ENCODE measurements at regions not wholly inside any gene's neighbourhood (a gene's known extent, or its start where the extent isn't known, plus 50 kb on each side); places are given as distances from the start of the nearest gene placed in this dataset.

DNA sequence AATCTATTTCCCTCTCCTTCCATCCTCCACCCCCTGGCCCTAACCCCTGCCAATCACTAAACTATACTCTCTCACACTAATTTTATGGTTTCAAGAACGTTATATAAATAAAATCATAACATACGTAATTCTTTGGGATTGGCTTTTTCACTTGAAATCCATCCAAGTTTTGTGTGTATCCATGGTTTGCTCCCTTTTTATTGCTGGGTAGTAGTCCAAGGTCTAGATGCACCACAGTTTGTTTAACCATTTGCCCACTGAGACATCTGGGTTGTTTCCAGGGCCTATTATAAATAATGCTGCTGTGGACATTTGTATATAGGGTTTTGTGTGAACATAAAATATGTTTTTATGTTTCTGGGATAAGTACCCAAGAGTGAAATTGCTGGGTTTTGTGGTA is 61.4 kb downstream of the TEX35 start:
- no peak overlapping the region for H3K4me2 ChIP-seq (ENCODE audit: insufficient read depth in 1 of 2, low read depth in 2 of 2, low read length in 2 of 2)
- H3K23ac ChIP-seq (ENCODE audit: insufficient read length), result no peak overlapping the region
- no peak for FAIRE-seq
- WGBS, 2 experiments (ENCODE audit: extremely low coverage in 1 of 2, insufficient coverage in 1 of 2, insufficient read length in 1 of 2, insufficient replicate concordance in 2 of 2, low coverage in 1 of 2, low lambda C conversion rate in 2 of 2, missing lambda C conversion rate in 1 of 2), result 89% methylated on average over 2 of the region's 2 CpGs; no CpG with 5 or more reads in 1 of the 2 experiments
- no peak overlapping the region for H4K8ac ChIP-seq (ENCODE audit: extremely low read depth, insufficient read depth, low read length)
- H4K20me1 ChIP-seq (replicated peaks in 1 of 2; ENCODE audit: control insufficient read depth in 1 of 2, insufficient read depth in 2 of 2, low read length in 2 of 2), result no peaks in the 10 kb centered on the region
- H3K18ac ChIP-seq (ENCODE audit: extremely low read depth, low read length), result no peak overlapping the region
- TF ChIP-seq GABPA (IDR thresholded peaks at IDR 0.05; ENCODE audit: borderline replicate concordance, insufficient read depth, low read length), result no peak
- TF ChIP-seq, protein P1, sequence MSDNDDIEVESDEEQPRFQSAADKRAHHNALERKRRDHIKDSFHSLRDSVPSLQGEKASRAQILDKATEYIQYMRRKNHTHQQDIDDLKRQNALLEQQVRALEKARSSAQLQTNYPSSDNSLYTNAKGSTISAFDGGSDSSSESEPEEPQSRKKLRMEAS (IDR thresholded peaks at IDR 0.05), result no peak
- TF ChIP-seq CBX5 (IDR thresholded peaks at IDR 0.05; ENCODE audit: low read depth, low read length), result no peak
- no peaks in the 10 kb centered on the region for H3K36me3 ChIP-seq (ENCODE audit: control insufficient read depth in 2 of 4, insufficient read depth in 4 of 4, low read length in 3 of 4)
- H3K9ac ChIP-seq (replicated peaks in 1 of 4; ENCODE audit: extremely low read depth in 1 of 4, low read depth in 3 of 4, low read length in 3 of 4), result no peak overlapping the region
- H3K27ac ChIP-seq (ENCODE audit: low read depth, low read length), result no peak overlapping the region
- H3K27me3 ChIP-seq (replicated peaks in 1 of 4; ENCODE audit: control insufficient read depth in 3 of 4, extremely low read depth in 1 of 4, insufficient read depth in 3 of 4, low read length in 3 of 4), result no peaks in the 10 kb centered on the region
- H3K9me3 ChIP-seq (ENCODE audit: insufficient read depth in 2 of 2, low read depth in 1 of 2, low read length in 1 of 2), result no peaks in the 10 kb centered on the region
- H2AK5ac ChIP-seq (ENCODE audit: low read depth, low read length), result no peak overlapping the region
- no peak overlapping the region for H2AFZ ChIP-seq (ENCODE audit: low read length)
- no peak overlapping the region for H2BK120ac ChIP-seq (replicated peaks; ENCODE audit: low read depth, low read length)
- no peak overlapping the region for H2BK15ac ChIP-seq (ENCODE audit: low read length)
- POLR2A ChIA-PET (ENCODE audit: partially characterized antibody), result no interaction called here
- DNase-seq (ENCODE audit: low read depth in 1 of 2, low spot score in 2 of 2), result no peak
- H3K4me3 ChIP-seq (ENCODE audit: extremely low read depth in 1 of 4, insufficient read depth in 2 of 4, low read depth in 3 of 4, low read length in 4 of 4), result no peak overlapping the region
- H3K56ac ChIP-seq (replicated peaks; ENCODE audit: insufficient read length, low read depth, low read length), result no peak overlapping the region
- H4K5ac ChIP-seq (ENCODE audit: insufficient read length, low read depth, low read length), result no peak overlapping the region
- CTCF ChIA-PET (ENCODE audit: partially characterized antibody), result interaction anchor here (0.6 to 2.9 kb wide), 4 partner anchors 8 to 175 kb away, joined by 3 to 10 read pairs (median 4); no protein-coding TSS in a partner anchor
- no peak overlapping the region for H2BK20ac ChIP-seq (ENCODE audit: low read length)
- no peak overlapping the region for H2BK12ac ChIP-seq (ENCODE audit: low read depth, low read length)
- no peak overlapping the region for H4K91ac ChIP-seq (replicated peaks; ENCODE audit: insufficient read length, low read length)
- no peak overlapping the region for H2BK5ac ChIP-seq (ENCODE audit: low read depth, low read length)
- H3K4me1 ChIP-seq (replicated peaks in 1 of 4; ENCODE audit: control insufficient read depth in 3 of 4, insufficient read depth in 4 of 4, low read length in 3 of 4), result peaks cover 0 to 8% (median 5%) of the 10 kb centered on the region in 4 experiments; a peak in 5 of 7 replicates
- no peaks in the 10 kb centered on the region for H3K23me2 ChIP-seq (ENCODE audit: low read depth, low read length)
- no peaks in the 10 kb centered on the region for H3K79me1 ChIP-seq (ENCODE audit: low read depth, low read length)
- H3K14ac ChIP-seq (ENCODE audit: insufficient read length), result no peak overlapping the region
- H3K4ac ChIP-seq (replicated peaks; ENCODE audit: insufficient read length, low read depth, low read length), result no peak overlapping the region
- H3K79me2 ChIP-seq (ENCODE audit: control insufficient read depth in 1 of 2, insufficient read depth in 2 of 2, low read length in 2 of 2), result no peaks in the 10 kb centered on the region
